Neural cell (in vitro differentiated cells): ENCODE measurements at regions not wholly inside any gene's neighbourhood (a gene's known extent, or its start where the extent isn't known, plus 50 kb on each side); places are given as distances from the start of the nearest gene placed in this dataset.

ENCODE experiments used
- H2AFZ ChIP-seq: fragments of 200-600, 300-800 bp; sonication (generic), shearing (Covaris generic); 2 replicates; pipeline ENCODE4 v1.6.0; 2014; ENCODE audit warnings: low read depth, mild to moderate bottlenecking, antibody characterized with exemption, low read length, moderate library complexity
- H3F3A ChIP-seq: fragments of 200-600 bp; shearing (Covaris generic); 2 replicates; pipeline ENCODE4 v1.6.1; 2016; ENCODE audit warnings: mild to moderate bottlenecking, moderate library complexity, mixed read lengths, antibody characterized with exemption, low read length; ENCODE audit not compliant: insufficient read depth, poor library complexity, severe bottlenecking
- H3K27ac ChIP-seq: fragments of 200-600, 300-800 bp; sonication (generic), shearing (Covaris generic); 2 replicates; pipeline ENCODE4 v1.5.1; 2014; ENCODE audit warnings: mild to moderate bottlenecking, low read length, moderate library complexity
- H3K27me3 ChIP-seq: fragments of 300-800, 200-600 bp; sonication (generic), shearing (Covaris generic); 2 replicates; pipeline ENCODE4 v1.6.0; 2014; ENCODE audit warnings: mild to moderate bottlenecking, low read depth, low read length, moderate library complexity; ENCODE audit not compliant: insufficient read depth
- H3K36me3 ChIP-seq: fragments of 300-800, 200-600 bp; sonication (generic), shearing (Covaris generic); 2 replicates; pipeline ENCODE4 v1.5.1; 2014; ENCODE audit warnings: mild to moderate bottlenecking, antibody characterized with exemption, low read length, moderate library complexity; ENCODE audit not compliant: insufficient read depth
- H3K4me2 ChIP-seq: fragments of 300-800, 200-600 bp; sonication (generic), shearing (Covaris generic); 2 replicates; pipeline ENCODE4 v1.6.0; 2014; ENCODE audit warnings: mild to moderate bottlenecking, low read length
- H3K4me3 ChIP-seq: fragments of 300-800, 200-600 bp; sonication (generic), shearing (Covaris generic); 2 replicates; pipeline ENCODE4 v1.5.1; 2014; ENCODE audit warnings: mild to moderate bottlenecking, low read length, moderate library complexity
- H3K79me2 ChIP-seq: fragments of 200-600 bp; shearing (Covaris generic); replicated peaks from 2 replicates; pipeline ENCODE4 v1.6.0; 2014; ENCODE audit warnings: mild to moderate bottlenecking, low read length, moderate library complexity; ENCODE audit not compliant: insufficient read depth
- H3K9ac ChIP-seq: fragments of 300-800, 200-600 bp; sonication (generic), shearing (Covaris generic); 2 replicates; pipeline ENCODE4 v1.6.1; 2016; ENCODE audit warnings: mild to moderate bottlenecking, low read length, mixed read lengths
- H3K9me2 ChIP-seq: fragments of 200-600 bp; shearing (Covaris generic); 2 replicates; pipeline ENCODE4 v1.6.1; 2016; ENCODE audit warnings: mild to moderate bottlenecking, low read length, mixed read lengths; ENCODE audit not compliant: insufficient read depth
- H3K9me3 ChIP-seq: fragments of 200-600, 300-800 bp; sonication (generic), shearing (Covaris generic); 2 replicates; pipeline ENCODE4 v1.6.1; 2016; ENCODE audit warnings: mild to moderate bottlenecking, mixed run types, low read length, moderate library complexity, mixed read lengths
- H4K20me1 ChIP-seq: fragments of 200-600 bp; shearing (Covaris generic); 2 replicates; pipeline ENCODE4 v1.6.1; 2016; ENCODE audit warnings: mild to moderate bottlenecking, mixed run types; ENCODE audit not compliant: insufficient read depth
- EP300 ChIP-seq: fragments of 450-650 bp; conservative IDR thresholded peaks from 2 replicates; pipeline ENCODE4 v1.6.1; 2014; ENCODE audit warnings: antibody characterized with exemption, mild to moderate bottlenecking, moderate library complexity; ENCODE audit not compliant: poor library complexity, severe bottlenecking
- EZH2 ChIP-seq: fragments of 200-600, 300-800 bp; shearing (Covaris generic), sonication (generic); IDR thresholded peaks from 2 replicates; pipeline ENCODE4 v1.6.1; 2014; ENCODE audit warnings: antibody characterized with exemption, low read length, borderline replicate concordance, mild to moderate bottlenecking; ENCODE audit not compliant: insufficient read depth, poor library complexity, severe bottlenecking
- MXI1 ChIP-seq: fragments of 450-650 bp; conservative IDR thresholded peaks from 2 replicates; pipeline ENCODE4 v1.6.1; 2014; ENCODE audit warnings: antibody characterized with exemption, mild to moderate bottlenecking; ENCODE audit not compliant: poor library complexity, severe bottlenecking
- POLR2AphosphoS5 ChIP-seq: IDR thresholded peaks from 2 replicates; pipeline ENCODE4 v1.6.1; 2012
- RAD21 ChIP-seq: fragments of 450-650 bp; conservative IDR thresholded peaks from 2 replicates; pipeline ENCODE4 v1.6.1; 2014; ENCODE audit warnings: antibody characterized with exemption, mild to moderate bottlenecking, moderate library complexity
- REST ChIP-seq: IDR thresholded peaks from 2 replicates; pipeline ENCODE4 v1.6.1; 2012; ENCODE audit warnings: borderline replicate concordance
- SMC3 ChIP-seq: fragments of 450-650 bp; conservative IDR thresholded peaks from 2 replicates; pipeline ENCODE4 v1.6.1; 2014; ENCODE audit warnings: antibody characterized with exemption, mild to moderate bottlenecking, moderate library complexity; ENCODE audit not compliant: poor library complexity
- TAF1 ChIP-seq: IDR thresholded peaks from 2 replicates; pipeline ENCODE4 v1.6.1; 2012; ENCODE audit warnings: low read depth
- TF ChIP-seq, protein P1 (sequence below): fragments of 450-650 bp; IDR thresholded peaks from 2 replicates; pipeline ENCODE4 v1.5.1; 2014; ENCODE audit warnings: antibody characterized with exemption, mild to moderate bottlenecking, moderate library complexity; ENCODE audit not compliant: poor library complexity, severe bottlenecking

- TF ChIP-seq, protein P1, sequence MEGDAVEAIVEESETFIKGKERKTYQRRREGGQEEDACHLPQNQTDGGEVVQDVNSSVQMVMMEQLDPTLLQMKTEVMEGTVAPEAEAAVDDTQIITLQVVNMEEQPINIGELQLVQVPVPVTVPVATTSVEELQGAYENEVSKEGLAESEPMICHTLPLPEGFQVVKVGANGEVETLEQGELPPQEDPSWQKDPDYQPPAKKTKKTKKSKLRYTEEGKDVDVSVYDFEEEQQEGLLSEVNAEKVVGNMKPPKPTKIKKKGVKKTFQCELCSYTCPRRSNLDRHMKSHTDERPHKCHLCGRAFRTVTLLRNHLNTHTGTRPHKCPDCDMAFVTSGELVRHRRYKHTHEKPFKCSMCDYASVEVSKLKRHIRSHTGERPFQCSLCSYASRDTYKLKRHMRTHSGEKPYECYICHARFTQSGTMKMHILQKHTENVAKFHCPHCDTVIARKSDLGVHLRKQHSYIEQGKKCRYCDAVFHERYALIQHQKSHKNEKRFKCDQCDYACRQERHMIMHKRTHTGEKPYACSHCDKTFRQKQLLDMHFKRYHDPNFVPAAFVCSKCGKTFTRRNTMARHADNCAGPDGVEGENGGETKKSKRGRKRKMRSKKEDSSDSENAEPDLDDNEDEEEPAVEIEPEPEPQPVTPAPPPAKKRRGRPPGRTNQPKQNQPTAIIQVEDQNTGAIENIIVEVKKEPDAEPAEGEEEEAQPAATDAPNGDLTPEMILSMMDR, result no peak
- TF ChIP-seq EP300, result no peak
- no peak for TF ChIP-seq MXI1
- TF ChIP-seq SMC3, result no peak
- TF ChIP-seq REST, result no peak
- TF ChIP-seq POLR2AphosphoS5, result no peak
- TF ChIP-seq TAF1, result no peak
- TF ChIP-seq RAD21, result no peak
- no peak for TF ChIP-seq EZH2
- H3K36me3 ChIP-seq, result no peaks in the 10 kb centered on the region
- H2AFZ ChIP-seq, result no peak overlapping the region
- no peak overlapping the region for H3K4me3 ChIP-seq
- no peaks in the 10 kb centered on the region for H3K9me3 ChIP-seq
- no peaks in the 10 kb centered on the region for H3F3A ChIP-seq
- H4K20me1 ChIP-seq, result no peaks in the 10 kb centered on the region
- H3K9ac ChIP-seq, result no peak overlapping the region
- no peaks in the 10 kb centered on the region for H3K27me3 ChIP-seq
- H3K79me2 ChIP-seq, result no peaks in the 10 kb centered on the region
- H3K27ac ChIP-seq, result no peak overlapping the region
- H3K4me2 ChIP-seq, result no peak overlapping the region
- no peaks in the 10 kb centered on the region for H3K9me2 ChIP-seq
These were observed 128.3 kb upstream of the EPHA5 start for GRCh38 chr4:65798498-65799127.

DNA sequence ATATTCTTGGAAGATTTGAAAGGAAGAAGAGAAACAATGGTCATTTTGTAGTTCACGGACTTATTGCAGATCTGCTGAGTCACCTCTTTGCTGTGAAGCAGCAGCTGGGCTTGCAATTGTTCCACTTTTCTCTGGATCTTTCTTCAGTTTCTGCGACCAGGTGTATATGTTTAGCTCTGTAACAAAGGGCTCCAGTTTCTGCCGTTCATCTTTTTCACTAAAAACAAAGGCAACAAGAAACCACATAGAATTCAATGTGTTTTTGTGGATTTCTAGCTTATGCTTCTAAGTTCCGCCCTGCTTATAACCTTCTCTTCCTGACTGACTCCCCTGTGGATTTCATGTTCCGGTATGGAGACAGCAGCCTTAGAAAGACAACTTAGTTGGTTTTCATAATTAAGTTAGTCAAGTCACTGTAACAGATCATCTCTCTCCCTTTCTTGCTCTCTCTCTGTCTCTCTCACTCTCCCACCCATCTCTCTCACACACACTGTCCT is 121.6 kb upstream of the EPHA5 start:
- no peaks in the 10 kb centered on the region for H3K36me3 ChIP-seq
- no peak overlapping the region for H3K4me3 ChIP-seq
- no peak overlapping the region for H3K4me2 ChIP-seq
- no peaks in the 10 kb centered on the region for H3K9me3 ChIP-seq
- no peaks in the 10 kb centered on the region for H3K27me3 ChIP-seq
- H3K27ac ChIP-seq, result no peak overlapping the region
- no peaks in the 10 kb centered on the region for H3F3A ChIP-seq
- TF ChIP-seq POLR2AphosphoS5, result no peak
- no peak for TF ChIP-seq RAD21
- TF ChIP-seq EP300, result no peak
- TF ChIP-seq TAF1, result no peak
- TF ChIP-seq, protein P1, result no peak
- no peak for TF ChIP-seq REST
- no peaks in the 10 kb centered on the region for H4K20me1 ChIP-seq
- H3K9me2 ChIP-seq, result no peaks in the 10 kb centered on the region
- H3K9ac ChIP-seq, result no peak overlapping the region
- H3K79me2 ChIP-seq, result no peaks in the 10 kb centered on the region
- H2AFZ ChIP-seq, result no peak overlapping the region
